Nephron (organoid): ENCODE measurements at regions not wholly inside any gene's neighbourhood (a gene's known extent, or its start where the extent isn't known, plus 50 kb on each side); places are given as distances from the start of the nearest gene placed in this dataset.
"Not testable (repeated sequence)": the region's sequence is repeated elsewhere in the genome, so short reads cannot be mapped to it uniquely, and the experiment has no call there.

Experiments used
- H3K27ac Mint-ChIP-seq, 3 experiments: 2 replicates each; pipeline ENCODE4 v1.8.0; 2020; ENCODE audit warnings: mixed read lengths in 3 of 3, mild to moderate bottlenecking in 2 of 3, moderate library complexity in 1 of 3
- H3K27me3 Mint-ChIP-seq: 2 replicates; pipeline ENCODE4 v1.8.0; 2021; ENCODE audit warnings: low read depth, mild to moderate bottlenecking, moderate library complexity, mixed read lengths
- H3K36me3 Mint-ChIP-seq: 2 replicates; pipeline ENCODE4 v1.8.0; 2020; ENCODE audit warnings: low read depth, mixed read lengths
- H3K4me1 Mint-ChIP-seq: 2 replicates; pipeline ENCODE4 v1.8.0; 2020; ENCODE audit warnings: mixed read lengths
- H3K4me3 Mint-ChIP-seq, 3 experiments: 2 replicates each; pipeline ENCODE4 v1.8.0; 2020; ENCODE audit warnings: mild to moderate bottlenecking in 3 of 3, mixed read lengths in 3 of 3, moderate library complexity in 2 of 3
- H3K9me3 Mint-ChIP-seq: 2 replicates; pipeline ENCODE4 v1.8.0; 2020; ENCODE audit warnings: mixed read lengths
- CTCF ChIP-seq, 3 experiments: fragments of 200-600 bp; sonication (generic); IDR thresholded peaks; one replicate each; pipeline ENCODE4 v1.5.0; 2021; ENCODE audit warnings: antibody characterized with exemption in 3 of 3; ENCODE audit not compliant: unreplicated experiment in 3 of 3

- Mint-ChIP-seq H3K9me3 (peaks cover 58% of the 10 kb centered on the region), H3K27ac (peak overlapping the region in 2 of 3 experiments; percentile 46 to 72), H3K4me1 (peaks cover 5% of the 10 kb centered on the region), H3K27me3 (no peaks in the 10 kb centered on the region), H3K4me3 (no peak overlapping the region), H3K36me3 (peaks cover 6% of the 10 kb centered on the region)
- TF ChIP-seq CTCF (IDR thresholded peaks at IDR 0.05; ENCODE audit: unreplicated experiment in 3 of 3): no peak
Observed at GRCh38 chr7:153567426-153567825, 484.8 kb upstream of the DPP6 start.

- not testable (repeated sequence) for H3K4me3 Mint-ChIP-seq, H3K27ac Mint-ChIP-seq, H3K27me3 Mint-ChIP-seq, H3K36me3 Mint-ChIP-seq, H3K4me1 Mint-ChIP-seq
- H3K9me3 Mint-ChIP-seq: peaks cover 67% of the 10 kb centered on the region
Observed at GRCh38 chr7:153569520-153569919, 482.7 kb upstream of the DPP6 start.

- Mint-ChIP-seq H3K27me3 (no peaks in the 10 kb centered on the region), H3K36me3 (no peaks in the 10 kb centered on the region), H3K9me3 (peaks cover 61% of the 10 kb centered on the region), H3K27ac (no peak overlapping the region), H3K4me1 (no peaks in the 10 kb centered on the region), H3K4me3 (no peak overlapping the region)
- TF ChIP-seq CTCF (IDR thresholded peaks at IDR 0.05; ENCODE audit: unreplicated experiment in 3 of 3): no peak
Observed at GRCh38 chr7:153576096-153576495, 476.1 kb upstream of the DPP6 start.

- Mint-ChIP-seq H3K27me3 (no peaks in the 10 kb centered on the region), H3K36me3 (no peaks in the 10 kb centered on the region), H3K27ac (no peak overlapping the region), H3K9me3 (peaks cover 60% of the 10 kb centered on the region), H3K4me1 (no peaks in the 10 kb centered on the region), H3K4me3 (no peak overlapping the region)
- no peak for TF ChIP-seq CTCF (IDR thresholded peaks at IDR 0.05; ENCODE audit: unreplicated experiment in 3 of 3)
Observed at GRCh38 chr7:153581419-153581818, 470.8 kb upstream of the DPP6 start.

- no peak overlapping the region for H3K4me3 Mint-ChIP-seq
- no peaks in the 10 kb centered on the region for H3K27me3 Mint-ChIP-seq
- no peak for TF ChIP-seq CTCF (IDR thresholded peaks at IDR 0.05; ENCODE audit: unreplicated experiment in 3 of 3)
- peaks cover 52% of the 10 kb centered on the region for H3K9me3 Mint-ChIP-seq
- H3K27ac Mint-ChIP-seq: no peak overlapping the region
- no peaks in the 10 kb centered on the region for H3K36me3 Mint-ChIP-seq
- no peaks in the 10 kb centered on the region for H3K4me1 Mint-ChIP-seq
Observed at GRCh38 chr7:153584132-153584531, 468.1 kb upstream of the DPP6 start.

- Mint-ChIP-seq H3K4me3 (no peak overlapping the region), H3K27ac (no peak overlapping the region), H3K36me3 (no peaks in the 10 kb centered on the region), H3K27me3 (no peaks in the 10 kb centered on the region), H3K9me3 (peaks cover 44% of the 10 kb centered on the region), H3K4me1 (no peaks in the 10 kb centered on the region)
- no peak for TF ChIP-seq CTCF (IDR thresholded peaks at IDR 0.05; ENCODE audit: unreplicated experiment in 3 of 3)
Observed at GRCh38 chr7:153588586-153588985, 463.6 kb upstream of the DPP6 start.
